HCT116 (cell line): ENCODE measurements at regions not wholly inside any gene's neighbourhood (a gene's known extent, or its start where the extent isn't known, plus 50 kb on each side); places are given as distances from the start of the nearest gene placed in this dataset.
A peak's percentile ranks its signal among the peaks of the same experiment; 100 is the strongest.

Experiments
- ATAC-seq: fragments of 200-7000 bp; cut with Tn5 transposase; 2 replicates; pipeline ENCODE4 v1.9.1; 2020; ENCODE audit warnings: mild to moderate bottlenecking, moderate library complexity
- BruUV-seq: library from RNA; stranded (reverse); fragments of 400-500 nt; replicated peaks from 2 replicates; lab custom pipeline; 2021; lab: Mats Ljungman, UMichigan
- CTCF ChIA-PET: fragments of 300-600 bp; sonication (Branson Sonifier 250); formaldehyde crosslinking; loops from one replicate; lab custom pipeline; 2021; ENCODE audit warnings: antibody characterized with exemption; lab: Charles Lee
- POLR2A ChIA-PET: fragments of 300-600, 350-600 bp; sonication (Branson Sonifier 250); formaldehyde crosslinking; loops from one replicate; lab custom pipeline; 2021; ENCODE audit warnings: antibody characterized with exemption; lab: Charles Lee
- RAD21 ChIA-PET, 2 experiments: fragments of 300-600 bp; sonication (Branson Sonifier 250); formaldehyde crosslinking; loops; one replicate each; lab custom pipeline; 2023; ENCODE audit warnings: low total read pairs in 2 of 2; ENCODE audit not compliant: uncharacterized antibody in 2 of 2, unreplicated experiment in 2 of 2, low non-redundant PET in 1 of 2; lab: Charles Lee
- DNase-seq: peaks from one replicate; pipeline ENCODE4 v3.0.0-alpha.2; 2010; ENCODE audit warnings: low read depth, low spot score
- H2AFZ ChIP-seq: fragments of 200-600 bp; shearing (Covaris generic), sonication (generic); 2 replicates; pipeline ENCODE4 v1.6.1; 2017; ENCODE audit warnings: low read depth, mixed run types, mixed read lengths, antibody characterized with exemption, low read length; ENCODE audit not compliant: poor library complexity, severe bottlenecking
- H3K27ac ChIP-seq: 2 replicates; pipeline ENCODE4 v1.5.1; 2012; ENCODE audit warnings: low read depth, low read length
- H3K27me3 ChIP-seq: fragments of 200-600 bp; sonication (generic); 2 replicates; pipeline ENCODE4 v1.6.1; 2016; ENCODE audit warnings: mixed run types, low read length, mixed read lengths; ENCODE audit not compliant: insufficient read depth
- H3K36me3 ChIP-seq, 2 experiments: fragments of 200-500 bp in 1 of 2; fragments of 200-600 bp in 1 of 2; sonication (Bioruptor generic) in 1 of 2; sonication (generic) in 1 of 2; 2 replicates each; pipeline versions ENCODE4 v1.5.1 to v1.6.1; 2014 to 2016; ENCODE audit warnings: low read length in 2 of 2, inconsistent platforms in 1 of 2, mixed read lengths in 1 of 2, mixed run types in 1 of 2; ENCODE audit not compliant: insufficient read depth in 2 of 2, control insufficient read depth in 1 of 2
- H3K4me1 ChIP-seq, 2 experiments: fragments of 200-600 bp in 1 of 2; sonication (generic) in 1 of 2; 2 replicates each; pipeline versions ENCODE4 v1.5.1 to v1.6.1; 2012 to 2017; ENCODE audit warnings: low read length in 2 of 2, inconsistent platforms in 1 of 2, mild to moderate bottlenecking in 1 of 2, mixed read lengths in 1 of 2, mixed run types in 1 of 2, moderate library complexity in 1 of 2; ENCODE audit not compliant: insufficient read depth in 2 of 2, control insufficient read depth in 1 of 2
- H3K4me2 ChIP-seq: fragments of 200-600 bp; sonication (generic); 2 replicates; pipeline ENCODE4 v1.6.1; 2017; ENCODE audit warnings: mixed run types, low read length, mixed read lengths
- H3K4me3 ChIP-seq, 2 experiments: fragments of 200-600 bp in 1 of 2; sonication (generic) in 1 of 2; replicated peaks in 1 of 2; 2 replicates each; pipeline ENCODE4 v1.5.1; 2011 to 2016; ENCODE audit warnings: low read length in 2 of 2, control low read depth in 1 of 2, low read depth in 1 of 2, mild to moderate bottlenecking in 1 of 2, mixed read lengths in 1 of 2, mixed run types in 1 of 2
- H3K79me2 ChIP-seq: fragments of 200-600 bp; sonication (generic); 2 replicates; pipeline ENCODE4 v1.6.1; 2017; ENCODE audit warnings: mild to moderate bottlenecking, mixed run types, low read length, moderate library complexity, mixed read lengths; ENCODE audit not compliant: insufficient read depth
- H3K9ac ChIP-seq: fragments of 200-600 bp; sonication (generic); 2 replicates; pipeline ENCODE4 v1.6.1; 2016; ENCODE audit warnings: low read length, mixed read lengths
- H3K9me2 ChIP-seq: fragments of 200-600 bp; sonication (generic), shearing (Covaris generic); 2 replicates; pipeline ENCODE4 v1.6.1; 2017; ENCODE audit warnings: mixed run types, mild to moderate bottlenecking, moderate library complexity; ENCODE audit not compliant: insufficient read depth
- H3K9me3 ChIP-seq, 2 experiments: fragments of 200-500 bp in 1 of 2; fragments of 200-600 bp in 1 of 2; sonication (Bioruptor generic) in 1 of 2; sonication (generic) in 1 of 2; 2 replicates each; pipeline ENCODE4 v1.6.1; 2014 to 2017; ENCODE audit warnings: low read length in 2 of 2, mixed read lengths in 2 of 2, inconsistent platforms in 1 of 2, low read depth in 1 of 2, mild to moderate bottlenecking in 1 of 2, mixed run types in 1 of 2, moderate library complexity in 1 of 2; ENCODE audit not compliant: control insufficient read depth in 1 of 2, insufficient read depth in 1 of 2
- H4K20me1 ChIP-seq: fragments of 200-600 bp; sonication (generic), shearing (Covaris generic); 2 replicates; pipeline ENCODE4 v1.6.1; 2017; ENCODE audit warnings: mixed run types, mild to moderate bottlenecking, moderate library complexity; ENCODE audit not compliant: insufficient read depth
- CEBPB ChIP-seq: IDR thresholded peaks from 2 replicates; pipeline ENCODE4 v1.6.1; 2012; ENCODE audit warnings: low read depth
- EGR1 ChIP-seq: IDR thresholded peaks from 2 replicates; pipeline ENCODE4 v1.6.1; 2012; ENCODE audit warnings: low read depth
- ELF1 ChIP-seq: IDR thresholded peaks from 2 replicates; pipeline ENCODE4 v1.6.1; 2012; ENCODE audit warnings: low read depth, borderline replicate concordance
- EZH2 ChIP-seq: fragments of 200-600 bp; sonication (generic); IDR thresholded peaks from 2 replicates; pipeline ENCODE4 v1.6.1; 2017; ENCODE audit warnings: antibody characterized with exemption, mixed run types
- FOSL1 ChIP-seq: IDR thresholded peaks from 2 replicates; pipeline ENCODE4 v1.6.1; 2012; ENCODE audit warnings: low read depth
- JUND ChIP-seq: IDR thresholded peaks from 2 replicates; pipeline ENCODE4 v1.6.1; 2012
- POLR2AphosphoS5 ChIP-seq: IDR thresholded peaks from 2 replicates; pipeline ENCODE4 v1.6.1; 2011; ENCODE audit warnings: mild to moderate bottlenecking, low read depth, low read length, moderate library complexity
- RAD21 ChIP-seq: IDR thresholded peaks from 2 replicates; pipeline ENCODE4 v1.6.1; 2012; ENCODE audit warnings: low read depth, mild to moderate bottlenecking
- REST ChIP-seq: IDR thresholded peaks from 2 replicates; pipeline ENCODE4 v1.6.1; 2012; ENCODE audit warnings: low read depth
- SIN3A ChIP-seq: IDR thresholded peaks from 2 replicates; pipeline ENCODE4 v1.6.1; 2012; ENCODE audit warnings: low read depth
- TCF7L2 ChIP-seq: IDR thresholded peaks from 2 replicates; pipeline ENCODE4 v1.7.0; 2011; ENCODE audit warnings: borderline replicate concordance, inconsistent platforms; ENCODE audit not compliant: insufficient read depth, insufficient read length; ENCODE audit errors: extremely low read depth
- ZFX ChIP-seq: fragments of 450-650 bp; IDR thresholded peaks from 2 replicates; pipeline ENCODE4 v1.6.1; 2017
- intact Hi-C: fragments of 100-400 bp; cut with micrococcal nuclease; formaldehyde crosslinking; loops from 2 replicates; pipeline ENCODE4 v1.10.0; 2022

- Histone ChIP-seq H3K79me2 (no peaks in the 10 kb centered on the region), H3K36me3 (no peaks in the 10 kb centered on the region), H3K9me3 (no peaks in the 10 kb centered on the region), H3K27me3 (no peaks in the 10 kb centered on the region), H3K4me3 (no peak overlapping the region), H4K20me1 (no peaks in the 10 kb centered on the region), H3K9ac (no peak overlapping the region), H3K4me1 (peaks cover 10 to 49% of the 10 kb centered on the region in 2 experiments), H3K4me2 (no peak overlapping the region), H2AFZ (peak overlapping the region; percentile 18), H3K27ac (no peak overlapping the region), H3K9me2 (no peaks in the 10 kb centered on the region)
- no peak for TF ChIP-seq EZH2
- no peak for TF ChIP-seq JUND
- no peak for TF ChIP-seq REST
- TF ChIP-seq ELF1: no peak
- TF ChIP-seq TCF7L2: no peak
- TF ChIP-seq POLR2AphosphoS5: no peak
- no peak for TF ChIP-seq FOSL1
- TF ChIP-seq SIN3A: no peak
- no peak for TF ChIP-seq RAD21
- no peak for TF ChIP-seq CEBPB
- TF ChIP-seq EGR1: no peak
- TF ChIP-seq ZFX: no peak
- RAD21 ChIA-PET: no interaction called here
- ATAC-seq (no peak), DNase-seq (no peak)
- BruUV-seq: no TSS peak
- intact Hi-C loops: no loop called here
- POLR2A ChIA-PET: no interaction called here
- CTCF ChIA-PET: no interaction called here
Observed at GRCh38 chr5:73323466-73323865, 125.1 kb downstream of the FOXD1 start.
